ENCODE measurements at regions not wholly inside any gene's neighbourhood (a gene's known extent, or its start where the extent isn't known, plus 50 kb on each side); places are given as distances from the start of the nearest gene placed in this dataset.

DNA sequence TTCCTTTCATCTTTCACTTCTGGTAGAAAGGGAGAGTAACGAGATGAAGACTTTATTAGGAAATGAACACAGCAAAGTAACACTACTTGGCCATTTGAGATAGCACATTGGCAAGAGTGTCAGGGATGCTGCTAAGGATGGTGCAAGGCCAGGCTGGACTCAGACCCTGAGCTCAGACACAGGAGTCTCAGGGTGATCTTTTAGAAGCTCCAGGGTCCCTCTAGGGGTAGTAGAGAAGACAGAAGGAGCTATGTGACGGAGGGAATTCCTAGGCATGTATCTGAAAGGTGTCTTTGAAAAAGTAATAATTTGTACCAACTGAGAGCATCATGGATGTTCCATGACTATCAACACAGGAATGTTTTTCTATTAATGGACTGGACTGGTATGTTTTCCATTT lies 436.5 kb downstream of the DHX35 start:
- CTCF ChIA-PET = interaction anchor here (0.7 to 0.8 kb wide), 3 partner anchors 20 to 349 kb away, joined by 3 to 4 read pairs (median 3); no protein-coding TSS in a partner anchor
- no peak overlapping the region for H3K4me3 ChIP-seq (ENCODE audit: low read depth, low read length)
- no peak overlapping the region for H3K27ac ChIP-seq (ENCODE audit: extremely low read depth, low read depth, low read length)
- no peaks in the 10 kb centered on the region for H3K4me1 ChIP-seq (ENCODE audit: control insufficient read depth, insufficient read depth, low read length)
- TF ChIP-seq ZBTB17 (tag by site-specific recombination; IDR thresholded peaks at IDR 0.05) (no peak), ZNF133 (tag by site-specific recombination; IDR thresholded peaks at IDR 0.05) (no peak), ZNF404 (tag by site-specific recombination; IDR thresholded peaks at IDR 0.05) (no peak), ZNF600 (tag by site-specific recombination; IDR thresholded peaks at IDR 0.05) (no peak), ZNF48 (tag by site-specific recombination; IDR thresholded peaks at IDR 0.05) (no peak), GLIS1 (tag by site-specific recombination; IDR thresholded peaks at IDR 0.05) (no peak), ZNF302 (tag by site-specific recombination; IDR thresholded peaks at IDR 0.05; ENCODE audit: low read depth) (no peak), ZNF776 (tag by site-specific recombination; IDR thresholded peaks at IDR 0.05; ENCODE audit: borderline replicate concordance) (no peak)
- TF ChIP-seq, protein P1, sequence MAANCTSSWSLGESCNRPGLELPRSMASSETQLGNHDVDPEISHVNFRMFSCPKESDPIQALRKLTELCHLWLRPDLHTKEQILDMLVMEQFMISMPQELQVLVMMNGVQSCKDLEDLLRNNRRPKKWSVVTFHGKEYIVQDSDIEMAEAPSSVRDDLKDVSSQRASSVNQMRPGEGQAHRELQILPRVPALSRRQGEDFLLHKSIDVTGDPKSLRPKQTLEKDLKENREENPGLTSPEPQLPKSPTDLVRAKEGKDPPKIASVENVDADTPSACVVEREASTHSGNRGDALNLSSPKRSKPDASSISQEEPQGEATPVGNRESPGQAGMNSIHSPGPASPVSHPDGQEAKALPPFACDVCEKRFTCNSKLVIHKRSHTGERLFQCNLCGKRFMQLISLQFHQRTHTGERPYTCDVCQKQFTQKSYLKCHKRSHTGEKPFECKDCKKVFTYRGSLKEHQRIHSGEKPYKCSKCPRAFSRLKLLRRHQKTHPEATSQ (tag by site-specific recombination; IDR thresholded peaks at IDR 0.05) = no peak
- TF ChIP-seq, protein P2, sequence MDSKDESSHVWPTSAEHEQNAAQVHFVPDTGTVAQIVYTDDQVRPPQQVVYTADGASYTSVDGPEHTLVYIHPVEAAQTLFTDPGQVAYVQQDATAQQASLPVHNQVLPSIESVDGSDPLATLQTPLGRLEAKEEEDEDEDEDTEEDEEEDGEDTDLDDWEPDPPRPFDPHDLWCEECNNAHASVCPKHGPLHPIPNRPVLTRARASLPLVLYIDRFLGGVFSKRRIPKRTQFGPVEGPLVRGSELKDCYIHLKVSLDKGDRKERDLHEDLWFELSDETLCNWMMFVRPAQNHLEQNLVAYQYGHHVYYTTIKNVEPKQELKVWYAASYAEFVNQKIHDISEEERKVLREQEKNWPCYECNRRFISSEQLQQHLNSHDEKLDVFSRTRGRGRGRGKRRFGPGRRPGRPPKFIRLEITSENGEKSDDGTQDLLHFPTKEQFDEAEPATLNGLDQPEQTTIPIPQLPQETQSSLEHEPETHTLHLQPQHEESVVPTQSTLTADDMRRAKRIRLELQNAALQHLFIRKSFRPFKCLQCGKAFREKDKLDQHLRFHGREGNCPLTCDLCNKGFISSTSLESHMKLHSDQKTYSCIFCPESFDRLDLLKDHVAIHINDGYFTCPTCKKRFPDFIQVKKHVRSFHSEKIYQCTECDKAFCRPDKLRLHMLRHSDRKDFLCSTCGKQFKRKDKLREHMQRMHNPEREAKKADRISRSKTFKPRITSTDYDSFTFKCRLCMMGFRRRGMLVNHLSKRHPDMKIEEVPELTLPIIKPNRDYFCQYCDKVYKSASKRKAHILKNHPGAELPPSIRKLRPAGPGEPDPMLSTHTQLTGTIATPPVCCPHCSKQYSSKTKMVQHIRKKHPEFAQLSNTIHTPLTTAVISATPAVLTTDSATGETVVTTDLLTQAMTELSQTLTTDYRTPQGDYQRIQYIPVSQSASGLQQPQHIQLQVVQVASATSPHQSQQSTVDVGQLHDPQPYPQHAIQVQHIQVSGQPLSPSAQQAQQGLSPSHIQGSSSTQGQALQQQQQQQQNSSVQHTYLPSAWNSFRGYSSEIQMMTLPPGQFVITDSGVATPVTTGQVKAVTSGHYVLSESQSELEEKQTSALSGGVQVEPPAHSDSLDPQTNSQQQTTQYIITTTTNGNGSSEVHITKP (tag by site-specific recombination; IDR thresholded peaks at IDR 0.05) = no peak
- TF ChIP-seq, protein P3, sequence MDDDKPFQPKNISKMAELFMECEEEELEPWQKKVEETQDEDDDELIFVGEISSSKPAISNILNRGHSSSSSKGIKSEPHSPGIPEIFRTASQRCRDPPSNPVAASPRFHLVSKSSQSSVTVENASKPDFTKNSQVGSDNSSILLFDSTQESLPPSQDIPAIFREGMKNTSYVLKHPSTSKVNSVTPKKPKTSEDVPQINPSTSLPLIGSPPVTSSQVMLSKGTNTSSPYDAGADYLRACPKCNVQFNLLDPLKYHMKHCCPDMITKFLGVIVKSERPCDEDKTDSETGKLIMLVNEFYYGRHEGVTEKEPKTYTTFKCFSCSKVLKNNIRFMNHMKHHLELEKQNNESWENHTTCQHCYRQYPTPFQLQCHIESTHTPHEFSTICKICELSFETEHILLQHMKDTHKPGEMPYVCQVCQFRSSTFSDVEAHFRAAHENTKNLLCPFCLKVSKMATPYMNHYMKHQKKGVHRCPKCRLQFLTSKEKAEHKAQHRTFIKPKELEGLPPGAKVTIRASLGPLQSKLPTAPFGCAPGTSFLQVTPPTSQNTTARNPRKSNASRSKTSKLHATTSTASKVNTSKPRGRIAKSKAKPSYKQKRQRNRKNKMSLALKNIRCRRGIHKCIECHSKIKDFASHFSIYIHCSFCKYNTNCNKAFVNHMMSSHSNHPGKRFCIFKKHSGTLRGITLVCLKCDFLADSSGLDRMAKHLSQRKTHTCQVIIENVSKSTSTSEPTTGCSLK (tag by site-specific recombination; IDR thresholded peaks at IDR 0.05) = no peak
- TF ChIP-seq, protein P4, sequence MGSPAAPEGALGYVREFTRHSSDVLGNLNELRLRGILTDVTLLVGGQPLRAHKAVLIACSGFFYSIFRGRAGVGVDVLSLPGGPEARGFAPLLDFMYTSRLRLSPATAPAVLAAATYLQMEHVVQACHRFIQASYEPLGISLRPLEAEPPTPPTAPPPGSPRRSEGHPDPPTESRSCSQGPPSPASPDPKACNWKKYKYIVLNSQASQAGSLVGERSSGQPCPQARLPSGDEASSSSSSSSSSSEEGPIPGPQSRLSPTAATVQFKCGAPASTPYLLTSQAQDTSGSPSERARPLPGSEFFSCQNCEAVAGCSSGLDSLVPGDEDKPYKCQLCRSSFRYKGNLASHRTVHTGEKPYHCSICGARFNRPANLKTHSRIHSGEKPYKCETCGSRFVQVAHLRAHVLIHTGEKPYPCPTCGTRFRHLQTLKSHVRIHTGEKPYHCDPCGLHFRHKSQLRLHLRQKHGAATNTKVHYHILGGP (tag by site-specific recombination; IDR thresholded peaks at IDR 0.05) = no peak
- POLR2A ChIA-PET = no interaction called here
- H3K36me3 ChIP-seq (ENCODE audit: control insufficient read depth in 2 of 2, insufficient read depth in 1 of 2, low read length in 2 of 2) = no peaks in the 10 kb centered on the region
- H3K9me3 ChIP-seq (ENCODE audit: control insufficient read depth, insufficient read depth, low read depth, low read length) = no peaks in the 10 kb centered on the region

DNA sequence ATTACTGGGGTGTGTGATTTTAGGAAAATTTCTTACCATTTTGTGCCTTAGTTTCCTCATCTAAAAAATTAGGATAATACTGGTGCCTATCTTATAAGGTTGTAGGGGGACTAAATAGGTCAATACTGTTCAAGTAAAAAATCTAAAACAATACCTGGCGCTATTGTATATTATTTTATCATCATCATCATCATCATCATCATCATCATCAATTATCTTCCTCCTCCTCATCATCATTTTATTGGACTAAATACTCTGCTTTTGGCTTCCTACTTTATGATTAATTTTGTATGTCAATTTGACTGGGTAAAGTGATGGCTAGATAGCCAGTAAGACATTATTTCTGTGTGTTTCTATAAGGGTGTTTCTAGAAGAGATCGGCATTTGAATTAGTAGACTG lies 435.5 kb downstream of the DHX35 start:
- Histone ChIP-seq H3K4me1 (ENCODE audit: control insufficient read depth, insufficient read depth, low read length) (no peaks in the 10 kb centered on the region), H3K27ac (ENCODE audit: extremely low read depth, low read depth, low read length) (no peak overlapping the region), H3K4me3 (ENCODE audit: low read depth, low read length) (no peak overlapping the region), H3K9me3 (ENCODE audit: control insufficient read depth, insufficient read depth, low read depth, low read length) (no peaks in the 10 kb centered on the region), H3K36me3 (ENCODE audit: control insufficient read depth in 2 of 2, insufficient read depth in 1 of 2, low read length in 2 of 2) (no peaks in the 10 kb centered on the region)
- no peak for TF ChIP-seq ZNF248 (tag by site-specific recombination; IDR thresholded peaks at IDR 0.05)
- no peak for TF ChIP-seq GFI1B (tag by site-specific recombination; IDR thresholded peaks at IDR 0.05)
- TF ChIP-seq, protein P5, sequence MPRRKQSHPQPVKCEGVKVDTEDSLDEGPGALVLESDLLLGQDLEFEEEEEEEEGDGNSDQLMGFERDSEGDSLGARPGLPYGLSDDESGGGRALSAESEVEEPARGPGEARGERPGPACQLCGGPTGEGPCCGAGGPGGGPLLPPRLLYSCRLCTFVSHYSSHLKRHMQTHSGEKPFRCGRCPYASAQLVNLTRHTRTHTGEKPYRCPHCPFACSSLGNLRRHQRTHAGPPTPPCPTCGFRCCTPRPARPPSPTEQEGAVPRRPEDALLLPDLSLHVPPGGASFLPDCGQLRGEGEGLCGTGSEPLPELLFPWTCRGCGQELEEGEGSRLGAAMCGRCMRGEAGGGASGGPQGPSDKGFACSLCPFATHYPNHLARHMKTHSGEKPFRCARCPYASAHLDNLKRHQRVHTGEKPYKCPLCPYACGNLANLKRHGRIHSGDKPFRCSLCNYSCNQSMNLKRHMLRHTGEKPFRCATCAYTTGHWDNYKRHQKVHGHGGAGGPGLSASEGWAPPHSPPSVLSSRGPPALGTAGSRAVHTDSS (tag by site-specific recombination; IDR thresholded peaks at IDR 0.05) = peak; percentile 82
- no peak for TF ChIP-seq ZNF416 (tag by site-specific recombination; IDR thresholded peaks at IDR 0.05)
- ChIA-PET CTCF (interaction anchor here (1.0 kb wide), 1 partner anchor 141 kb away, joined by 3 read pairs; no protein-coding TSS in a partner anchor), POLR2A (no interaction called here)

Measured in HEK293 (cell line).